Thyroid gland (tissue), 4 donors: ENCODE measurements at regions not wholly inside any gene's neighbourhood (a gene's known extent, or its start where the extent isn't known, plus 50 kb on each side); places are given as distances from the start of the nearest gene placed in this dataset.

Experiments
- CTCF ChIP-seq, 6 experiments: fragments of 200-600 bp in 3 of 6; fragments of 450-650 bp in 3 of 6; sonication (generic) in 3 of 6; IDR thresholded peaks; one replicate each; pipeline ENCODE4 v1.5.1; 2016 to 2019; ENCODE audit warnings: antibody characterized with exemption in 6 of 6, mild to moderate bottlenecking in 2 of 6, inconsistent platforms in 1 of 6, moderate library complexity in 1 of 6
- POLR2A ChIP-seq, 2 donors: fragments of 450-650 bp; IDR thresholded peaks; one replicate each; pipeline ENCODE4 v1.6.1; 2017; ENCODE audit warnings: antibody characterized with exemption in 2 of 2, mild to moderate bottlenecking in 2 of 2, moderate library complexity in 1 of 2

- TF ChIP-seq CTCF (IDR thresholded peaks at IDR 0.05): no peak
- no peak for TF ChIP-seq POLR2A (IDR thresholded peaks at IDR 0.05)
These were observed 1054.4 kb downstream of the AMY1C start for GRCh38 chr1:104804147-104804546.
